Esophagus squamous epithelium (tissue), 5 donors: ENCODE measurements at regions not wholly inside any gene's neighbourhood (a gene's known extent, or its start where the extent isn't known, plus 50 kb on each side); places are given as distances from the start of the nearest gene placed in this dataset.

Source experiments
- DNase-seq: peaks from one replicate; lab custom pipeline; 2025; lab: John Stamatoyannopoulos, UW
- H3K27ac ChIP-seq, 4 donors: fragments of 200-600 bp; sonication (generic); one replicate each; pipeline ENCODE4 v1.5.1; 2016 to 2019; ENCODE audit warnings: mild to moderate bottlenecking in 1 of 4
- H3K27me3 ChIP-seq, 4 donors: fragments of 200-600 bp; sonication (generic); 1 replicate in 3 of 4; 2 replicates in 1 of 4; pipeline versions ENCODE4 v1.5.1 to v1.6.0; 2017 to 2021; ENCODE audit warnings: antibody characterized with exemption in 1 of 4
- H3K36me3 ChIP-seq, 3 donors: fragments of 200-600 bp; sonication (generic); one replicate each; pipeline ENCODE4 v1.5.1; 2016 to 2019
- H3K4me1 ChIP-seq, 3 donors: fragments of 200-600 bp; sonication (generic); one replicate each; pipeline ENCODE4 v1.5.1; 2017 to 2019
- H3K4me3 ChIP-seq, 4 donors: fragments of 200-600 bp; sonication (generic); 1 replicate in 3 of 4; 2 replicates in 1 of 4; pipeline ENCODE4 v1.5.1; 2016 to 2019; ENCODE audit warnings: mild to moderate bottlenecking in 2 of 4, moderate library complexity in 1 of 4
- H3K9me3 ChIP-seq, 3 donors: fragments of 200-600 bp; sonication (generic); one replicate each; pipeline ENCODE4 v1.5.1; 2016 to 2019
- POLR2A ChIP-seq, 4 donors: fragments of 450-650 bp; IDR thresholded peaks; one replicate each; pipeline ENCODE4 v1.6.1; 2017; ENCODE audit warnings: antibody characterized with exemption in 4 of 4, mild to moderate bottlenecking in 4 of 4, moderate library complexity in 3 of 4
- WGBS, 2 donors: methylation state at CpG; one replicate each; pipeline ENCODE4 v1.1.5; 2018; 5-methylcytosine and 5-hydroxymethylcytosine counted together
- intact Hi-C: fragments of 100-400 bp; cut with DNase I; formaldehyde crosslinking; loops from one replicate; pipeline ENCODE4 v1.15.0; 2022
- TF ChIP-seq, protein P1 (sequence below), 6 experiments: fragments of 450-650 bp in 4 of 6; fragments of 200-600 bp in 2 of 6; sonication (generic) in 2 of 6; IDR thresholded peaks; one replicate each; pipeline ENCODE4 v1.5.1; 2016 to 2019; ENCODE audit warnings: antibody characterized with exemption in 6 of 6, mild to moderate bottlenecking in 4 of 6, moderate library complexity in 4 of 6
- donor health status: DM: yes; HTN: yes; CAD: no.

DNA sequence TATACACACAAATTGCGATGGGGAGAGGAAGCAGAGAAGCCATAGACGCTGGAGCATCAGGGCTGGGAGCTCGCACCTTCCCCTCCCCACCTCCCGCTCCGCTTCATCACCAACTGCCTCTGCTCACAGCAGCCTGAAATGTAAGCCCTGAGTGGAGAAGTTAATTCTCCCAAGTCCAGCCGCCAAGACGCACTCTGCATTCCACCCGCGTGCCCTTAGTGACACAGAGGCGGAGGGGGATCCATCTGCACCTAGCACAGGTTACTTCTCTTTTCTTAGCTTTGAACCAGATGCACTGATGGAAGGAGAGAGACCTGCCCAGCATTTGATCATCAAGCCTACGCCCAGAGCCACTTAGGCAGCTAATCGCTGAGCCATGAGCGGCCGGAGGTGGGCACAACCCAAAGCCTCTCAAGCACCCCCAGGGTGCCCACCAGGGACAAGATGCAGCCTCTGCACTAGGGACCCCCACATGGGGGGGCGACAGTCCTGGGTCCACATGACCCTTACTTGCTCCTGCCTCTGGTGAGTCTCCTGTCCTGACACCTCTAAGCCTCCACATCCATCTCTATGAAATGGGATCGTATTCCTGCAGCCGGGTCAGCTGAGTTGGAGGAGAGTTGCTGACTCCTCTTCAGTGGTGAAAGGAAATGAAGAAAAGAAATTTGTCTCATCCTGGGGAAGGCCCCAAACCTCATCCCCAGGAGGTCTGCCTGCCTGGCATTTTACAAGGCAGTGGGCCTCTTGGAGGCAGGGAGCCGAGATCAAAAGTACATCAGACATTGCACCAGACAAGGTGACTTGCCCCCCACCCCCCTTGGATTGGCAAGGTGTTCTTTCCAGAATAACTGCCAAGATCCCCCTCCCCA lies 316.2 kb downstream of the MATN1 start:
- TF ChIP-seq, protein P1, sequence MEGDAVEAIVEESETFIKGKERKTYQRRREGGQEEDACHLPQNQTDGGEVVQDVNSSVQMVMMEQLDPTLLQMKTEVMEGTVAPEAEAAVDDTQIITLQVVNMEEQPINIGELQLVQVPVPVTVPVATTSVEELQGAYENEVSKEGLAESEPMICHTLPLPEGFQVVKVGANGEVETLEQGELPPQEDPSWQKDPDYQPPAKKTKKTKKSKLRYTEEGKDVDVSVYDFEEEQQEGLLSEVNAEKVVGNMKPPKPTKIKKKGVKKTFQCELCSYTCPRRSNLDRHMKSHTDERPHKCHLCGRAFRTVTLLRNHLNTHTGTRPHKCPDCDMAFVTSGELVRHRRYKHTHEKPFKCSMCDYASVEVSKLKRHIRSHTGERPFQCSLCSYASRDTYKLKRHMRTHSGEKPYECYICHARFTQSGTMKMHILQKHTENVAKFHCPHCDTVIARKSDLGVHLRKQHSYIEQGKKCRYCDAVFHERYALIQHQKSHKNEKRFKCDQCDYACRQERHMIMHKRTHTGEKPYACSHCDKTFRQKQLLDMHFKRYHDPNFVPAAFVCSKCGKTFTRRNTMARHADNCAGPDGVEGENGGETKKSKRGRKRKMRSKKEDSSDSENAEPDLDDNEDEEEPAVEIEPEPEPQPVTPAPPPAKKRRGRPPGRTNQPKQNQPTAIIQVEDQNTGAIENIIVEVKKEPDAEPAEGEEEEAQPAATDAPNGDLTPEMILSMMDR (IDR thresholded peaks at IDR 0.05), result no peak
- TF ChIP-seq POLR2A (IDR thresholded peaks at IDR 0.05), result no peak
- intact Hi-C loops, result no loop called here
- no peaks in the 10 kb centered on the region for H3K36me3 ChIP-seq
- H3K4me3 ChIP-seq, result no peak overlapping the region
- no peaks in the 10 kb centered on the region for H3K9me3 ChIP-seq
- no peak for DNase-seq
- 73% methylated on average over 7 to 14 of the region's 18 CpGs for WGBS, 2 donors
- peaks cover 0 to 39% (median 0%) of the 10 kb centered on the region in 4 donors for H3K27me3 ChIP-seq
- no peak overlapping the region for H3K27ac ChIP-seq
- H3K4me1 ChIP-seq, result no peaks in the 10 kb centered on the region

DNA sequence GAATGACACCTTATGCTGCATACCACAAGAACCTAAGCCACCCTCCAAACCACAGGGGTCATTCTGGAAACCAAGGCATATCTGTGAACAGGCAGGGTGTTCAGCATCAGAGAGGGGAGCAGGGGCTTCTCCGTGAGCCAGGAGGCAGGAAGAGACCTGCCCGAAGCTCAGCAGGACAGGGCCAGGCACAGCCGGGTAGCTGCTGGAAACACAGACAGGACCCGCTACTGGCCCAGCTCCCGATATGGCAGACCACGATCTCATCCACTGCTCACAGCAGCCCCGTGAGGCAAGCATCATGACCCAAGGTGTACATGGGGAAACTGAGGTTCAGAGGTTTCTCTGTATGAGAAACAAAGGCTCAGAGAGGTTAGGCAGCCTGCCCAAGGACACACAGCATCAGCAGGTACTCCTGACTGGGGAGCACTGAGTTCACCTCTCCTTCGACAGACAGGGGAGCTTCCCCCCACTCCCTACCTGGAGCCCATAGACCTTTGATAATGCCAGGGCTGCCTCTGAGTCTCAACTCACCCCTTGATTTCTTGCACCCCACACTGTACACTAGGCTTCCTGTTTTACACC lies 317.7 kb downstream of the MATN1 start:
- H3K27ac ChIP-seq, result no peak overlapping the region
- WGBS, 2 donors, result 71% methylated on average over 1 of the region's 8 CpGs; no CpG with 5 or more reads in 1 of the 2 donors
- DNase-seq, result no peak

DNA sequence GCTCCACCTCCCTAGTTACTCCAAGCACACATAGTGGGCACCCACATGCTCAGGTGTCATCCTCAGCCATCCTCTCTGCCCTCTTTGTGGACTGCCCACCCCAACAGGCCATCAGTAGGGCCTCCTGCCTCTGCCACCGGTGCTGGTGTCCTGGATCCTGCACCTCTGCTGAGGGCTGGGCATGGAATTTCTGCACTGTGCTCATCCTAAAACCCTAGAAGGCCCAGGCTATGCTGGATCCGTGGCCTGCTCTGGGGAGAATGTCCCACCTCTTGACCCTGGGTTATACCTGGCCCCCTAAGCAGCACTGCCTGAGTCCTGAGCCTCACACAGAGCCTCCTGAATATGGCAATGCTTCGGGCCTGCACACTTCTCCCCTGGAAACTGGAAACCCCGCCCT lies 318.3 kb downstream of the MATN1 start:
- DNase-seq, result no peak
- intact Hi-C loops, result no loop called here
- H3K27me3 ChIP-seq, result peaks cover 0 to 19% (median 0%) of the 10 kb centered on the region in 4 donors
- H3K9me3 ChIP-seq, result no peaks in the 10 kb centered on the region
- no peaks in the 10 kb centered on the region for H3K4me1 ChIP-seq
- H3K4me3 ChIP-seq, result no peak overlapping the region
- TF ChIP-seq, protein P1 (IDR thresholded peaks at IDR 0.05), result no peak
- no peak for TF ChIP-seq POLR2A (IDR thresholded peaks at IDR 0.05)
- H3K36me3 ChIP-seq, result no peaks in the 10 kb centered on the region
- no peak overlapping the region for H3K27ac ChIP-seq
- WGBS, 2 donors, result 64 to 67% methylated on average over 3 to 4 of the region's 4 CpGs

More for the DNA sequence above, 317.7 kb downstream of the MATN1 start:
- Histone ChIP-seq H3K27me3 (peaks cover 0 to 25% (median 0%) of the 10 kb centered on the region in 4 donors), H3K9me3 (no peaks in the 10 kb centered on the region), H3K36me3 (no peaks in the 10 kb centered on the region), H3K4me3 (no peak overlapping the region), H3K4me1 (no peaks in the 10 kb centered on the region)
- intact Hi-C loops, result no loop called here
- TF ChIP-seq POLR2A (IDR thresholded peaks at IDR 0.05), result no peak
- TF ChIP-seq, protein P1 (IDR thresholded peaks at IDR 0.05), result no peak

DNA sequence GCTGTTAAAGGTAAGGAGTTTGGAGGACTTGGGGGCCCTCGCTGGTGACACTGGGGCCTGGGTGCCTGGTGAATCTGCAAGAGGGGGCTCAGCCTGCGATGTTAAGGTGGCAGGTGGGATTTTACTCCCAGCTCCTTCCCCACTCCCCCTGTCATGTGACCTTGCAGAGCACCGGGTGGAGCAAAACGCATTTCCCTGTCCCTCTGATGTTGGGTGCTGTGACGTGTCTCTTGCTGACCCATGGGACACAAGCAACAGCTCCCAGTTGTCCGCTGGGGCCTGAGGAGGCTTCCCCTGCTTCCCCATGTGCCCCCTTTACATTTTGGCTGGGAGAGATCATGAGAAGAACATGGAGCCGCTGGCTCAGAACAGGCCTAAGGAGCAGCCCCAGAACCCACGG lies 319.0 kb downstream of the MATN1 start:
- 64 to 77% methylated on average over 3 to 7 of the region's 8 CpGs for WGBS, 2 donors
- Histone ChIP-seq H3K4me3 (no peak overlapping the region), H3K9me3 (no peaks in the 10 kb centered on the region), H3K36me3 (no peaks in the 10 kb centered on the region), H3K27me3 (peaks cover 0 to 14% (median 0%) of the 10 kb centered on the region in 4 donors), H3K27ac (no peak overlapping the region), H3K4me1 (no peaks in the 10 kb centered on the region)
- intact Hi-C loops, result no loop called here
- DNase-seq, result no peak
- TF ChIP-seq, protein P1 (IDR thresholded peaks at IDR 0.05), result no peak
- TF ChIP-seq POLR2A (IDR thresholded peaks at IDR 0.05), result no peak

DNA sequence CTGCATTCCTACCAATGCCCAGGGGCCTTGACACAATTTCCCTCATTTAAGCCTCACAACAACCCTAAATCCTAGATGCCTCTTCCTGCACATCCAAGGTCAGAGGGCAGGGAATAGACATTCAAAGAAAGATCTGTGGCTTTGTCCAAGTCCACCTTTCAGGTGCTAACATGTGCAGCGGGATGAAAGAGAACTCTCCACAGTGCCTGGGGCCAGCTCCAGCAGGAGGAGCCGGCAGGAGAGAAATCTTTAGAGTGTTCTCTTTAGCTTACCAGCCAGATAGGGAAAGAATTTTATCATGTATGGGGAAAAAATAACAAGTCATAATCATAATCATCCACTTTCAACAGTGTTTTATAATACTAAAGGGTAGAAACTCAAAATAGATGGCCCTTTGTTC lies 319.7 kb downstream of the MATN1 start:
- Histone ChIP-seq H3K27me3 (peaks cover 0 to 8% (median 0%) of the 10 kb centered on the region in 4 donors), H3K4me1 (no peaks in the 10 kb centered on the region), H3K9me3 (no peaks in the 10 kb centered on the region), H3K36me3 (no peaks in the 10 kb centered on the region), H3K27ac (no peak overlapping the region), H3K4me3 (no peak overlapping the region)
- intact Hi-C loops, result no loop called here
- TF ChIP-seq, protein P1 (IDR thresholded peaks at IDR 0.05), result no peak
- no peak for TF ChIP-seq POLR2A (IDR thresholded peaks at IDR 0.05)
- 48 to 70% methylated on average over 1 to 2 of the region's 2 CpGs for WGBS, 2 donors
- no peak for DNase-seq
